ENCODE measurements at regions not wholly inside any gene's neighbourhood (a gene's known extent, or its start where the extent isn't known, plus 50 kb on each side); places are given as distances from the start of the nearest gene placed in this dataset.

- Histone ChIP-seq H3K4me3 (ENCODE audit: low read depth in 1 of 2, low read length in 2 of 2) (no peak overlapping the region), H3K9me3 (ENCODE audit: low read length) (no peaks in the 10 kb centered on the region), H3K4me1 (ENCODE audit: insufficient read depth, low read length) (peaks cover 4% of the 10 kb centered on the region), H3K36me3 (ENCODE audit: insufficient read depth, low read length) (no peaks in the 10 kb centered on the region), H3K27me3 (ENCODE audit: control insufficient read depth in 1 of 2, insufficient read depth in 2 of 2, low read length in 2 of 2) (no peaks in the 10 kb centered on the region), H3K9ac (ENCODE audit: low read length) (no peak overlapping the region), H3K27ac (ENCODE audit: low read depth, low read length) (no peak overlapping the region)
These were observed 984.1 kb downstream of the EPHA3 start for GRCh38 chr3:90091549-90091948.

- no peak overlapping the region for H3K4me3 ChIP-seq (ENCODE audit: low read depth in 1 of 2, low read length in 2 of 2)
- no peaks in the 10 kb centered on the region for H3K27me3 ChIP-seq (ENCODE audit: control insufficient read depth in 1 of 2, insufficient read depth in 2 of 2, low read length in 2 of 2)
- peaks cover 4% of the 10 kb centered on the region for H3K4me1 ChIP-seq (ENCODE audit: insufficient read depth, low read length)
- H3K27ac ChIP-seq (ENCODE audit: low read depth, low read length) = no peak overlapping the region
- H3K36me3 ChIP-seq (ENCODE audit: insufficient read depth, low read length) = no peaks in the 10 kb centered on the region
- H3K9me3 ChIP-seq (ENCODE audit: low read length) = no peaks in the 10 kb centered on the region
- no peak overlapping the region for H3K9ac ChIP-seq (ENCODE audit: low read length)
These were observed 985.6 kb downstream of the EPHA3 start for GRCh38 chr3:90092994-90093393.

- Histone ChIP-seq H3K27me3 (ENCODE audit: control insufficient read depth in 1 of 2, insufficient read depth in 2 of 2, low read length in 2 of 2) (no peaks in the 10 kb centered on the region), H3K9ac (ENCODE audit: low read length) (no peak overlapping the region), H3K27ac (ENCODE audit: low read depth, low read length) (no peak overlapping the region), H3K4me3 (ENCODE audit: low read depth in 1 of 2, low read length in 2 of 2) (no peak overlapping the region), H3K36me3 (ENCODE audit: insufficient read depth, low read length) (no peaks in the 10 kb centered on the region), H3K4me1 (ENCODE audit: insufficient read depth, low read length) (peaks cover 4% of the 10 kb centered on the region), H3K9me3 (ENCODE audit: low read length) (no peaks in the 10 kb centered on the region)
These were observed 988.4 kb downstream of the EPHA3 start for GRCh38 chr3:90095811-90096210.

GRCh38 chr3:90099493-90099892, 992.1 kb downstream of the EPHA3 start:
- Histone ChIP-seq H3K27me3 (ENCODE audit: control insufficient read depth in 1 of 2, insufficient read depth in 2 of 2, low read length in 2 of 2) (no peaks in the 10 kb centered on the region), H3K9me3 (ENCODE audit: low read length) (no peaks in the 10 kb centered on the region), H3K36me3 (ENCODE audit: insufficient read depth, low read length) (no peaks in the 10 kb centered on the region), H3K4me3 (ENCODE audit: low read depth in 1 of 2, low read length in 2 of 2) (no peak overlapping the region), H3K9ac (ENCODE audit: low read length) (no peak overlapping the region), H3K4me1 (ENCODE audit: insufficient read depth, low read length) (no peaks in the 10 kb centered on the region), H3K27ac (ENCODE audit: low read depth, low read length) (no peak overlapping the region)

- Histone ChIP-seq H3K9me3 (ENCODE audit: low read length) (no peaks in the 10 kb centered on the region), H3K27me3 (ENCODE audit: control insufficient read depth in 1 of 2, insufficient read depth in 2 of 2, low read length in 2 of 2) (no peaks in the 10 kb centered on the region), H3K9ac (ENCODE audit: low read length) (no peak overlapping the region), H3K4me3 (ENCODE audit: low read depth in 1 of 2, low read length in 2 of 2) (no peak overlapping the region), H3K4me1 (ENCODE audit: insufficient read depth, low read length) (no peaks in the 10 kb centered on the region), H3K27ac (ENCODE audit: low read depth, low read length) (no peak overlapping the region), H3K36me3 (ENCODE audit: insufficient read depth, low read length) (no peaks in the 10 kb centered on the region)
These were observed 994.7 kb downstream of the EPHA3 start for GRCh38 chr3:90102146-90102545.

- Histone ChIP-seq H3K9me3 (ENCODE audit: low read length) (no peaks in the 10 kb centered on the region), H3K4me3 (ENCODE audit: low read depth in 1 of 2, low read length in 2 of 2) (no peak overlapping the region), H3K4me1 (ENCODE audit: insufficient read depth, low read length) (no peaks in the 10 kb centered on the region), H3K27me3 (ENCODE audit: control insufficient read depth in 1 of 2, insufficient read depth in 2 of 2, low read length in 2 of 2) (no peaks in the 10 kb centered on the region), H3K36me3 (ENCODE audit: insufficient read depth, low read length) (no peaks in the 10 kb centered on the region), H3K9ac (ENCODE audit: low read length) (no peak overlapping the region), H3K27ac (ENCODE audit: low read depth, low read length) (no peak overlapping the region)
These were observed 1013.9 kb downstream of the EPHA3 start for GRCh38 chr3:90121326-90121725.

- Histone ChIP-seq H3K27me3 (ENCODE audit: control insufficient read depth in 1 of 2, insufficient read depth in 2 of 2, low read length in 2 of 2) (no peaks in the 10 kb centered on the region), H3K36me3 (ENCODE audit: insufficient read depth, low read length) (no peaks in the 10 kb centered on the region), H3K4me3 (ENCODE audit: low read depth in 1 of 2, low read length in 2 of 2) (no peak overlapping the region), H3K9me3 (ENCODE audit: low read length) (no peaks in the 10 kb centered on the region), H3K27ac (ENCODE audit: low read depth, low read length) (no peak overlapping the region), H3K4me1 (ENCODE audit: insufficient read depth, low read length) (no peaks in the 10 kb centered on the region), H3K9ac (ENCODE audit: low read length) (no peak overlapping the region)
These were observed 1021.0 kb downstream of the EPHA3 start for GRCh38 chr3:90128391-90128790.

- H3K4me1 ChIP-seq (ENCODE audit: insufficient read depth, low read length) = no peaks in the 10 kb centered on the region
- H3K9me3 ChIP-seq (ENCODE audit: low read length) = no peaks in the 10 kb centered on the region
- H3K27me3 ChIP-seq (ENCODE audit: control insufficient read depth in 1 of 2, insufficient read depth in 2 of 2, low read length in 2 of 2) = no peaks in the 10 kb centered on the region
- H3K4me3 ChIP-seq (ENCODE audit: low read depth in 1 of 2, low read length in 2 of 2) = no peak overlapping the region
- H3K27ac ChIP-seq (ENCODE audit: low read depth, low read length) = no peak overlapping the region
- no peaks in the 10 kb centered on the region for H3K36me3 ChIP-seq (ENCODE audit: insufficient read depth, low read length)
- no peak overlapping the region for H3K9ac ChIP-seq (ENCODE audit: low read length)
These were observed 1022.3 kb downstream of the EPHA3 start for GRCh38 chr3:90129730-90130129.

- Histone ChIP-seq H3K4me3 (ENCODE audit: low read depth in 1 of 2, low read length in 2 of 2) (no peak overlapping the region), H3K27ac (ENCODE audit: low read depth, low read length) (no peak overlapping the region), H3K9me3 (ENCODE audit: low read length) (no peaks in the 10 kb centered on the region), H3K36me3 (ENCODE audit: insufficient read depth, low read length) (no peaks in the 10 kb centered on the region), H3K4me1 (ENCODE audit: insufficient read depth, low read length) (no peaks in the 10 kb centered on the region), H3K9ac (ENCODE audit: low read length) (no peak overlapping the region), H3K27me3 (ENCODE audit: control insufficient read depth in 1 of 2, insufficient read depth in 2 of 2, low read length in 2 of 2) (no peaks in the 10 kb centered on the region)
These were observed 1024.8 kb downstream of the EPHA3 start for GRCh38 chr3:90132197-90132596.

- H3K4me3 ChIP-seq (ENCODE audit: low read depth in 1 of 2, low read length in 2 of 2) = no peak overlapping the region
- no peak overlapping the region for H3K9ac ChIP-seq (ENCODE audit: low read length)
- no peaks in the 10 kb centered on the region for H3K4me1 ChIP-seq (ENCODE audit: insufficient read depth, low read length)
- no peaks in the 10 kb centered on the region for H3K36me3 ChIP-seq (ENCODE audit: insufficient read depth, low read length)
- no peak overlapping the region for H3K27ac ChIP-seq (ENCODE audit: low read depth, low read length)
- H3K9me3 ChIP-seq (ENCODE audit: low read length) = no peaks in the 10 kb centered on the region
- no peaks in the 10 kb centered on the region for H3K27me3 ChIP-seq (ENCODE audit: control insufficient read depth in 1 of 2, insufficient read depth in 2 of 2, low read length in 2 of 2)
These were observed 1026.7 kb downstream of the EPHA3 start for GRCh38 chr3:90134090-90134489.

GRCh38 chr3:90136456-90137191, 1029.2 kb downstream of the EPHA3 start:
- H3K4me1 ChIP-seq (ENCODE audit: insufficient read depth, low read length) = no peaks in the 10 kb centered on the region
- no peak overlapping the region for H3K9ac ChIP-seq (ENCODE audit: low read length)
- no peak overlapping the region for H3K27ac ChIP-seq (ENCODE audit: low read depth, low read length)
- H3K36me3 ChIP-seq (ENCODE audit: insufficient read depth, low read length) = no peaks in the 10 kb centered on the region
- no peaks in the 10 kb centered on the region for H3K27me3 ChIP-seq (ENCODE audit: control insufficient read depth in 1 of 2, insufficient read depth in 2 of 2, low read length in 2 of 2)
- no peaks in the 10 kb centered on the region for H3K9me3 ChIP-seq (ENCODE audit: low read length)
- no peak overlapping the region for H3K4me3 ChIP-seq (ENCODE audit: low read depth in 1 of 2, low read length in 2 of 2)

GRCh38 chr3:90145094-90145860, 1037.9 kb downstream of the EPHA3 start:
- no peak overlapping the region for H3K4me3 ChIP-seq (ENCODE audit: low read depth in 1 of 2, low read length in 2 of 2)
- no peaks in the 10 kb centered on the region for H3K9me3 ChIP-seq (ENCODE audit: low read length)
- H3K27me3 ChIP-seq (ENCODE audit: control insufficient read depth in 1 of 2, insufficient read depth in 2 of 2, low read length in 2 of 2) = no peaks in the 10 kb centered on the region
- no peak overlapping the region for H3K27ac ChIP-seq (ENCODE audit: low read depth, low read length)
- H3K4me1 ChIP-seq (ENCODE audit: insufficient read depth, low read length) = no peaks in the 10 kb centered on the region
- no peak overlapping the region for H3K9ac ChIP-seq (ENCODE audit: low read length)
- no peaks in the 10 kb centered on the region for H3K36me3 ChIP-seq (ENCODE audit: insufficient read depth, low read length)
